ENCODE measurements at regions not wholly inside any gene's neighbourhood (a gene's known extent, or its start where the extent isn't known, plus 50 kb on each side); places are given as distances from the start of the nearest gene placed in this dataset.
"Not testable (repeated sequence)": the region's sequence is repeated elsewhere in the genome, so short reads cannot be mapped to it uniquely, and the experiment has no call there.

GRCh38 chr13:38415233-38415632 lies 65.6 kb downstream of the UFM1 start:
- peak in 1 of 2 experiments; percentile 3 for DNase-seq

GRCh38 chr13:38417241-38417640 lies 67.6 kb downstream of the UFM1 start:
- DNase-seq, result no peak

GRCh38 chr13:38417727-38418126 lies 68.1 kb downstream of the UFM1 start:
- DNase-seq, result no peak

GRCh38 chr13:38418286-38418685 lies 68.6 kb downstream of the UFM1 start:
- DNase-seq, result no peak

GRCh38 chr13:38419312-38419873 lies 69.7 kb downstream of the UFM1 start:
- no peak for DNase-seq

GRCh38 chr13:38421590-38422560 lies 72.2 kb downstream of the UFM1 start:
- no peak for DNase-seq

GRCh38 chr13:38429916-38430315 lies 80.3 kb downstream of the UFM1 start:
- DNase-seq, result no peak

- no peak for DNase-seq
These were observed 81.1 kb downstream of the UFM1 start for GRCh38 chr13:38430796-38431195.

GRCh38 chr13:38440666-38441065 lies 91.0 kb downstream of the UFM1 start:
- no peak for DNase-seq

GRCh38 chr13:38444904-38445303 lies 95.3 kb downstream of the UFM1 start:
- DNase-seq, result no peak

- DNase-seq, result no peak
These were observed 103.0 kb downstream of the UFM1 start for GRCh38 chr13:38452656-38453055.

- DNase-seq, result no peak
These were observed 113.0 kb downstream of the UFM1 start for GRCh38 chr13:38462605-38463004.

- DNase-seq, result no peak
These were observed 113.4 kb downstream of the UFM1 start for GRCh38 chr13:38463048-38463447.

GRCh38 chr13:38472411-38472810 lies 122.8 kb downstream of the UFM1 start:
- DNase-seq, result not testable (repeated sequence)

- DNase-seq, result no peak
These were observed 123.7 kb downstream of the UFM1 start for GRCh38 chr13:38473305-38473704.

- no peak for DNase-seq
These were observed 128.0 kb downstream of the UFM1 start for GRCh38 chr13:38477676-38478075.

- no peak for DNase-seq
These were observed 134.0 kb downstream of the UFM1 start for GRCh38 chr13:38483623-38484022.

GRCh38 chr13:38490657-38491056 lies 141.0 kb downstream of the UFM1 start:
- DNase-seq, result no peak

GRCh38 chr13:38494445-38494844 lies 144.8 kb downstream of the UFM1 start:
- DNase-seq, result no peak

GRCh38 chr13:38496917-38497316 lies 147.3 kb downstream of the UFM1 start:
- no peak for DNase-seq

GRCh38 chr13:38498271-38498670 lies 148.6 kb downstream of the UFM1 start:
- DNase-seq, result no peak

GRCh38 chr13:38514575-38514974 lies 164.9 kb downstream of the UFM1 start:
- DNase-seq, result no peak

- no peak for DNase-seq
These were observed 168.5 kb upstream of the FREM2 start for GRCh38 chr13:38518328-38518727.

GRCh38 chr13:38519229-38519911 lies 167.5 kb upstream of the FREM2 start:
- DNase-seq, result no peak
